ENCODE measurements at regions not wholly inside any gene's neighbourhood (a gene's known extent, or its start where the extent isn't known, plus 50 kb on each side); places are given as distances from the start of the nearest gene placed in this dataset.

DNA sequence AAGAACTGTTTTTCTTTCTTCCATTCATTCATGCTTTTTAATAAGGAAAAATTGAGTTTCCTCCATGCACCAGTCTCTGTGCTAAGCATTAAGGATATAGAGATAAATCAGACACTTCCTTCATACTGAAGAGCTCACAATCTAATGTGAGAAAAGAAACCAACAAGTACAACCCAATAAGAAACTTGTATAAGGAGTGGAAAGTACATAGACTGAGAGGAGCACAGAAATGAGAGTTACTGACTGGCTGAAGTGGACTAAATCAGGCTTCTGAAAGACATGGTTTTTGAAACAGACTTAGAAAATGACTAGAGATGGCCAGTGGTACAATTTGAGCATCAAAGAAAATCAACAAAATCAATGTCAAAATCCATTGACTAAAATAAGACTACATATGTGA is 524.4 kb downstream of the PLPP3 start:
- Histone ChIP-seq H3K27ac (no peak overlapping the region), H3K4me1 (peaks cover 0 to 13% (median 0%) of the 10 kb centered on the region in 4 donors)
- TF ChIP-seq, protein P1, sequence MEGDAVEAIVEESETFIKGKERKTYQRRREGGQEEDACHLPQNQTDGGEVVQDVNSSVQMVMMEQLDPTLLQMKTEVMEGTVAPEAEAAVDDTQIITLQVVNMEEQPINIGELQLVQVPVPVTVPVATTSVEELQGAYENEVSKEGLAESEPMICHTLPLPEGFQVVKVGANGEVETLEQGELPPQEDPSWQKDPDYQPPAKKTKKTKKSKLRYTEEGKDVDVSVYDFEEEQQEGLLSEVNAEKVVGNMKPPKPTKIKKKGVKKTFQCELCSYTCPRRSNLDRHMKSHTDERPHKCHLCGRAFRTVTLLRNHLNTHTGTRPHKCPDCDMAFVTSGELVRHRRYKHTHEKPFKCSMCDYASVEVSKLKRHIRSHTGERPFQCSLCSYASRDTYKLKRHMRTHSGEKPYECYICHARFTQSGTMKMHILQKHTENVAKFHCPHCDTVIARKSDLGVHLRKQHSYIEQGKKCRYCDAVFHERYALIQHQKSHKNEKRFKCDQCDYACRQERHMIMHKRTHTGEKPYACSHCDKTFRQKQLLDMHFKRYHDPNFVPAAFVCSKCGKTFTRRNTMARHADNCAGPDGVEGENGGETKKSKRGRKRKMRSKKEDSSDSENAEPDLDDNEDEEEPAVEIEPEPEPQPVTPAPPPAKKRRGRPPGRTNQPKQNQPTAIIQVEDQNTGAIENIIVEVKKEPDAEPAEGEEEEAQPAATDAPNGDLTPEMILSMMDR (IDR thresholded peaks at IDR 0.05): no peak
- TF ChIP-seq POLR2A (IDR thresholded peaks at IDR 0.05) (no peak), EP300 (IDR thresholded peaks at IDR 0.05) (no peak)

GRCh38 chr1:56052041-56052440 is 527.3 kb downstream of the PLPP3 start:
- TF ChIP-seq EP300 (IDR thresholded peaks at IDR 0.05) (no peak), POLR2A (IDR thresholded peaks at IDR 0.05) (no peak)
- TF ChIP-seq, protein P1 (IDR thresholded peaks at IDR 0.05): no peak
- H3K9me3 ChIP-seq: peaks cover 0 to 8% (median 0%) of the 10 kb centered on the region in 4 donors
- H3K27ac ChIP-seq: no peak overlapping the region
- no peaks in the 10 kb centered on the region for H3K27me3 ChIP-seq
- no peaks in the 10 kb centered on the region for H3K36me3 ChIP-seq
- H3K4me3 ChIP-seq: no peak overlapping the region
- no peak for DNase-seq (ENCODE audit: low spot score in 2 of 2)
- 84 to 88% methylated on average over 2 of the region's 2 CpGs for WGBS, 2 donors
- H3K4me1 ChIP-seq: peaks cover 0 to 3% (median 0%) of the 10 kb centered on the region in 4 donors

More for the DNA sequence above, 524.4 kb downstream of the PLPP3 start:
- no peaks in the 10 kb centered on the region for H3K27me3 ChIP-seq
- H3K36me3 ChIP-seq: no peaks in the 10 kb centered on the region
- H3K4me3 ChIP-seq: no peak overlapping the region
- H3K9me3 ChIP-seq: peaks cover 0 to 8% (median 0%) of the 10 kb centered on the region in 4 donors
- DNase-seq (ENCODE audit: low spot score in 2 of 2): no peak

DNA sequence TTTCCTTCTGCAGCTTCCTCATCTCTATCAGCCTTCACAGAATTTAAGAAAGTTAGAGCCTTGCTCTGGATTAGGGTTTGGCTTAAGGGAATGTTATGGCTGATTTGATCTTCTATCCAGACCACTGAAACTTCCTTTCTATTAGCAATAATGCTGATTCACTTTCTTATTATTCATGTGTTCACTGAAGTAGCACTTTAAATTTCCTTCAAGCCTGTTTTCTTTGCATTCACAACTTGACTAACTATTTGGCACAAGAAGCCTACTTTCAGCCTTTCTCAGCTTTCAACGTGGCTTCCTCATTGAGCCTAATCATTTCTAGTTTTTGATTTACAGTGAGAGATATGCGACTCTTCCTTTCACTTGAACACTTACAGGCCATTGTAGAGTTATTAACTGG is 528.5 kb downstream of the PLPP3 start:
- Histone ChIP-seq H3K36me3 (no peaks in the 10 kb centered on the region), H3K27me3 (no peaks in the 10 kb centered on the region), H3K27ac (no peak overlapping the region), H3K4me3 (no peak overlapping the region), H3K9me3 (peaks cover 0 to 8% (median 0%) of the 10 kb centered on the region in 4 donors), H3K4me1 (no peaks in the 10 kb centered on the region)
- DNase-seq (ENCODE audit: low spot score in 2 of 2): no peak
- WGBS, 2 donors: 62 to 74% methylated on average over 2 of the region's 2 CpGs
- TF ChIP-seq POLR2A (IDR thresholded peaks at IDR 0.05) (no peak), EP300 (IDR thresholded peaks at IDR 0.05) (no peak)
- TF ChIP-seq, protein P1 (IDR thresholded peaks at IDR 0.05): no peak

- WGBS, 2 donors: 70 to 77% methylated on average over 1 of the region's 1 CpG
- Histone ChIP-seq H3K4me1 (no peaks in the 10 kb centered on the region), H3K27me3 (no peaks in the 10 kb centered on the region), H3K36me3 (no peaks in the 10 kb centered on the region), H3K27ac (no peak overlapping the region), H3K4me3 (no peak overlapping the region), H3K9me3 (peaks cover 0 to 4% (median 0%) of the 10 kb centered on the region in 4 donors)
- DNase-seq (ENCODE audit: low spot score in 2 of 2): no peak
- TF ChIP-seq POLR2A (IDR thresholded peaks at IDR 0.05) (no peak), EP300 (IDR thresholded peaks at IDR 0.05) (no peak)
- TF ChIP-seq, protein P1 (IDR thresholded peaks at IDR 0.05): no peak
Measured at GRCh38 chr1:56045477-56045876, 533.9 kb downstream of the PLPP3 start.

DNA sequence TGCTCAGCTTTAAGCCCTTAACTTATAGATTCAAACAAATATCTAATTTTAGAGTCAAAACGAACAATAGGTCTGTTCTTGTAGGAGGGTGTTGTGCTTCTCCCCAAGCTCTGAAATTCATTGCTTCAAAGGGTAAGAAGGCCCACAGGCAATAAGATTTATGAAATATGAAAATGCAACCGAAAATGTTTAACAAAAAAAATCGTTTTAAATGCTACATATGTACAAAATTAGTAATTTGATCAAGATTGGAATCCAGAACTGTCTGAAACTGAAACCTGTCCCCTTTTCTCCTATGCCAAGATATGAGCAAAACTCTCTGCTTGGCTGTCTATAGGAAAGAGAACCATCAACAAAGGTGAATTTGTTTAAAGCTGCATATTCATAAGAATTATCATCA is 534.3 kb downstream of the PLPP3 start:
- H3K27ac ChIP-seq: no peak overlapping the region
- WGBS, 2 donors: 70 to 75% methylated on average over 3 of the region's 3 CpGs
- no peak for TF ChIP-seq EP300 (IDR thresholded peaks at IDR 0.05)
- TF ChIP-seq, protein P1 (IDR thresholded peaks at IDR 0.05): no peak
- H3K27me3 ChIP-seq: no peaks in the 10 kb centered on the region
- H3K4me1 ChIP-seq: no peaks in the 10 kb centered on the region
- H3K9me3 ChIP-seq: peaks cover 0 to under 1% (median 0%) of the 10 kb centered on the region in 4 donors
- H3K4me3 ChIP-seq: no peak overlapping the region
- H3K36me3 ChIP-seq: no peaks in the 10 kb centered on the region
- no peak for DNase-seq (ENCODE audit: low spot score in 2 of 2)

All from tibial nerve (tissue), 4 donors.